Smooth muscle cell (in vitro differentiated cells): ENCODE measurements at regions not wholly inside any gene's neighbourhood (a gene's known extent, or its start where the extent isn't known, plus 50 kb on each side); places are given as distances from the start of the nearest gene placed in this dataset.

Source experiments
- DNase-seq: peaks from one replicate; lab custom pipeline; 2025; ENCODE audit not compliant: unreplicated experiment; lab: John Stamatoyannopoulos, UW
- H2AFZ ChIP-seq: fragments of 200-600 bp; sonication (generic); 2 replicates; pipeline ENCODE4 v1.6.0; 2016; ENCODE audit warnings: antibody characterized with exemption, low read depth, mild to moderate bottlenecking
- H3F3A ChIP-seq: fragments of 200-600 bp; sonication (generic); 2 replicates; pipeline ENCODE4 v1.6.0; 2017; ENCODE audit warnings: antibody characterized with exemption, low read depth
- H3K27ac ChIP-seq: fragments of 200-600 bp; sonication (generic); 2 replicates; pipeline ENCODE4 v1.5.1; 2016; ENCODE audit warnings: low read depth, mild to moderate bottlenecking
- H3K27me3 ChIP-seq: fragments of 200-600 bp; sonication (generic); 2 replicates; pipeline ENCODE4 v1.6.1; 2016; ENCODE audit warnings: low read depth, mild to moderate bottlenecking
- H3K36me3 ChIP-seq: fragments of 200-600 bp; sonication (generic); 2 replicates; pipeline ENCODE4 v1.5.1; 2016; ENCODE audit warnings: low read depth
- H3K4me1 ChIP-seq: fragments of 200-600 bp; sonication (generic); 2 replicates; pipeline ENCODE4 v1.5.1; 2016; ENCODE audit warnings: low read depth
- H3K4me2 ChIP-seq: fragments of 200-600 bp; sonication (generic); 2 replicates; pipeline ENCODE4 v1.6.0; 2016; ENCODE audit warnings: mild to moderate bottlenecking
- H3K4me3 ChIP-seq: fragments of 200-600 bp; sonication (generic); 2 replicates; pipeline ENCODE4 v1.5.1; 2016; ENCODE audit warnings: mild to moderate bottlenecking
- H3K79me2 ChIP-seq: fragments of 200-600 bp; sonication (generic); 2 replicates; pipeline ENCODE4 v1.6.0; 2016; ENCODE audit warnings: low read depth, mild to moderate bottlenecking
- H3K9ac ChIP-seq: fragments of 200-600 bp; sonication (generic); 2 replicates; pipeline ENCODE4 v1.6.0; 2016; ENCODE audit warnings: low read depth
- H3K9me3 ChIP-seq: fragments of 200-600 bp; sonication (generic); replicated peaks from 2 replicates; pipeline ENCODE4 v1.5.1; 2016; ENCODE audit warnings: low read depth
- H4K20me1 ChIP-seq: fragments of 200-600 bp; sonication (generic); 2 replicates; pipeline ENCODE4 v1.6.0; 2016; ENCODE audit warnings: low read depth
- WGBS: methylation state at CpG from one replicate; pipeline ENCODE4 v1.1.7; 2016; ENCODE audit warnings: low lambda C conversion rate; 5-methylcytosine and 5-hydroxymethylcytosine counted together
- TF ChIP-seq, protein P1 (sequence below): fragments of 200-600 bp; sonication (generic); IDR thresholded peaks from 2 replicates; pipeline ENCODE4 v1.5.1; 2017; ENCODE audit warnings: borderline replicate concordance, mild to moderate bottlenecking, antibody characterized with exemption; ENCODE audit not compliant: insufficient read depth, poor library complexity, severe bottlenecking

DNA sequence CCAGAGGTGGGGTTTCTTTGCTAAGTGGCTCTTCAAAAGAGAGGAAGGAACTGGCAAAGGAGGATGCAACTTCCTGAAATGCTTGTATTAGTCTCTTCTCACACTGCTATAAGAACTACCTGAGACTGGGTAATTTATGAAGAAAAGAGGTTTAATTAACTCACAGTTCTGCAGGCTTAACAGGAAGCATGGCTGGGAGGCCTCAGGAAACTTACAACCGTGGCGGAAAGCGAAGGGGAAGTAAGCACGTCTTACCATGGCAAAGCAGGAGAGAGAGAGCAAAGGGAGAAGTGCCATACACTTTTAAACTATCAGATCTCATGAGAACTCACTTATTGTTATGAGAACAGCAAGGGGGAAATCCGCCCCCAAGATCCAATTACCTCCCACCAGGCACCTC lies 505.7 kb downstream of the ZNF674 start:
- Histone ChIP-seq H3K36me3 (no peaks in the 10 kb centered on the region), H4K20me1 (no peaks in the 10 kb centered on the region), H2AFZ (no peak overlapping the region), H3K9me3 (no peaks in the 10 kb centered on the region), H3K4me1 (no peaks in the 10 kb centered on the region), H3K27ac (no peak overlapping the region), H3K4me2 (no peak overlapping the region), H3K4me3 (no peak overlapping the region), H3K9ac (no peak overlapping the region), H3K79me2 (no peaks in the 10 kb centered on the region), H3K27me3 (no peaks in the 10 kb centered on the region), H3F3A (no peaks in the 10 kb centered on the region)
- TF ChIP-seq, protein P1, sequence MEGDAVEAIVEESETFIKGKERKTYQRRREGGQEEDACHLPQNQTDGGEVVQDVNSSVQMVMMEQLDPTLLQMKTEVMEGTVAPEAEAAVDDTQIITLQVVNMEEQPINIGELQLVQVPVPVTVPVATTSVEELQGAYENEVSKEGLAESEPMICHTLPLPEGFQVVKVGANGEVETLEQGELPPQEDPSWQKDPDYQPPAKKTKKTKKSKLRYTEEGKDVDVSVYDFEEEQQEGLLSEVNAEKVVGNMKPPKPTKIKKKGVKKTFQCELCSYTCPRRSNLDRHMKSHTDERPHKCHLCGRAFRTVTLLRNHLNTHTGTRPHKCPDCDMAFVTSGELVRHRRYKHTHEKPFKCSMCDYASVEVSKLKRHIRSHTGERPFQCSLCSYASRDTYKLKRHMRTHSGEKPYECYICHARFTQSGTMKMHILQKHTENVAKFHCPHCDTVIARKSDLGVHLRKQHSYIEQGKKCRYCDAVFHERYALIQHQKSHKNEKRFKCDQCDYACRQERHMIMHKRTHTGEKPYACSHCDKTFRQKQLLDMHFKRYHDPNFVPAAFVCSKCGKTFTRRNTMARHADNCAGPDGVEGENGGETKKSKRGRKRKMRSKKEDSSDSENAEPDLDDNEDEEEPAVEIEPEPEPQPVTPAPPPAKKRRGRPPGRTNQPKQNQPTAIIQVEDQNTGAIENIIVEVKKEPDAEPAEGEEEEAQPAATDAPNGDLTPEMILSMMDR, result no peak
- DNase-seq, result no peak
- 71% methylated on average over 5 of the region's 5 CpGs for WGBS

DNA sequence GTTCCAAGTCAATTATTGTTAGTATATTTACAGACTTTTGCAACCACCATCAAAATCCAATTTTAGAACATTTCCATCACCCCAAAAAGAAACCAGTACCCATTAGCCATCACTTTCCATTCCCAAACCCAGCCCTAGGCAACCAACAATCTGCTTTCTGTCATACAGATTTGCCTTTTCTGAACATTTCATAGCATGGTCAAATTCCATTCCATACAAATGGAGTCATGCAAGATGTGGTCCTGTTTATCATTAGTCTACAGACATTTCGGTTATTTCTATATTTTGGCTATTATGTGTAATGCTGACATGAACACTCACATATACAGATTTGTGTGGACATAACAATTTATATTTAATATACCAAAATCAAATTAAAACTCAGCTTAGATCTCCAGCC lies 508.7 kb downstream of the ZNF674 start:
- DNase-seq, result no peak
- H3K4me3 ChIP-seq, result no peak overlapping the region

GRCh38 chrX:46034868-46035267 lies 510.4 kb downstream of the ZNF674 start:
- no peak overlapping the region for H3K27ac ChIP-seq

More for the DNA sequence above, 508.7 kb downstream of the ZNF674 start:
- no peaks in the 10 kb centered on the region for H3F3A ChIP-seq
- no peak overlapping the region for H3K9ac ChIP-seq
- no peaks in the 10 kb centered on the region for H3K4me1 ChIP-seq
- WGBS, result 69% methylated on average over 1 of the region's 1 CpG
- no peaks in the 10 kb centered on the region for H4K20me1 ChIP-seq
- H3K9me3 ChIP-seq, result no peaks in the 10 kb centered on the region
- no peaks in the 10 kb centered on the region for H3K79me2 ChIP-seq
- no peak overlapping the region for H2AFZ ChIP-seq
- H3K4me2 ChIP-seq, result no peak overlapping the region
- H3K27me3 ChIP-seq, result no peaks in the 10 kb centered on the region
- TF ChIP-seq, protein P1, result no peak
- H3K27ac ChIP-seq, result no peak overlapping the region
- H3K36me3 ChIP-seq, result no peaks in the 10 kb centered on the region

GRCh38 chrX:46029777-46030176 lies 515.4 kb downstream of the ZNF674 start:
- no peak overlapping the region for H3K9ac ChIP-seq
- H3K4me2 ChIP-seq, result no peak overlapping the region
- H4K20me1 ChIP-seq, result no peaks in the 10 kb centered on the region
- DNase-seq, result no peak
- no peak overlapping the region for H2AFZ ChIP-seq
- H3K4me1 ChIP-seq, result no peaks in the 10 kb centered on the region
- no peaks in the 10 kb centered on the region for H3K9me3 ChIP-seq
- H3K79me2 ChIP-seq, result no peaks in the 10 kb centered on the region
- H3F3A ChIP-seq, result no peaks in the 10 kb centered on the region
- WGBS, result 92% methylated on average over 1 of the region's 1 CpG
- no peak overlapping the region for H3K27ac ChIP-seq
- TF ChIP-seq, protein P1, result no peak
- no peaks in the 10 kb centered on the region for H3K27me3 ChIP-seq
- no peak overlapping the region for H3K4me3 ChIP-seq
- H3K36me3 ChIP-seq, result no peaks in the 10 kb centered on the region

More at GRCh38 chrX:46034868-46035267, 510.4 kb downstream of the ZNF674 start:
- no peak overlapping the region for H2AFZ ChIP-seq
- no peaks in the 10 kb centered on the region for H3F3A ChIP-seq
- H3K9me3 ChIP-seq, result no peaks in the 10 kb centered on the region
- no peaks in the 10 kb centered on the region for H3K79me2 ChIP-seq
- H3K36me3 ChIP-seq, result no peaks in the 10 kb centered on the region
- no peak overlapping the region for H3K9ac ChIP-seq
- no peak overlapping the region for H3K4me3 ChIP-seq
- TF ChIP-seq, protein P1, result no peak
- no peak overlapping the region for H3K4me2 ChIP-seq
- no peaks in the 10 kb centered on the region for H3K27me3 ChIP-seq
- no peaks in the 10 kb centered on the region for H4K20me1 ChIP-seq
- H3K4me1 ChIP-seq, result no peaks in the 10 kb centered on the region
- no peak for DNase-seq
